ENCODE measurements at regions not wholly inside any gene's neighbourhood (a gene's known extent, or its start where the extent isn't known, plus 50 kb on each side); places are given as distances from the start of the nearest gene placed in this dataset.

DNA sequence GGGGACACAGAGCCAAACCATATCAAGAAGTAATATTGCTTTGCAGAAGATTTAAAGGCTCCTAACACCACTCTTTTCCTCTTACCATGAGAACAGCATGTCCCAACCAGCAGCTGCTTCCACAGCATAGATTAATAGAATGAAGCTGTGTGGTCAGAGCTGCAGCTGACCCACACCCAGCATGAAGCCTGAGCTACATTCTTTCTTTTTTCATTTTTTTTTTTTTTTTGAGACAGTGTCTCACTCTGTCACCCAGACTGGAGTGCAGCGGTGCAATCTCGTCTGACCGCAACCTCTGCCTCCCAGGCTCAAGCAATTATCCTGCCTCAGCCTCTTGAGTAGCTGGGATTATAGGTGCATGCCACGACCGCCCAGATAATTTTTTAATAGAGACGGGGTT is 289.8 kb downstream of the RAD51AP2 start:
- TF ChIP-seq, protein P1, sequence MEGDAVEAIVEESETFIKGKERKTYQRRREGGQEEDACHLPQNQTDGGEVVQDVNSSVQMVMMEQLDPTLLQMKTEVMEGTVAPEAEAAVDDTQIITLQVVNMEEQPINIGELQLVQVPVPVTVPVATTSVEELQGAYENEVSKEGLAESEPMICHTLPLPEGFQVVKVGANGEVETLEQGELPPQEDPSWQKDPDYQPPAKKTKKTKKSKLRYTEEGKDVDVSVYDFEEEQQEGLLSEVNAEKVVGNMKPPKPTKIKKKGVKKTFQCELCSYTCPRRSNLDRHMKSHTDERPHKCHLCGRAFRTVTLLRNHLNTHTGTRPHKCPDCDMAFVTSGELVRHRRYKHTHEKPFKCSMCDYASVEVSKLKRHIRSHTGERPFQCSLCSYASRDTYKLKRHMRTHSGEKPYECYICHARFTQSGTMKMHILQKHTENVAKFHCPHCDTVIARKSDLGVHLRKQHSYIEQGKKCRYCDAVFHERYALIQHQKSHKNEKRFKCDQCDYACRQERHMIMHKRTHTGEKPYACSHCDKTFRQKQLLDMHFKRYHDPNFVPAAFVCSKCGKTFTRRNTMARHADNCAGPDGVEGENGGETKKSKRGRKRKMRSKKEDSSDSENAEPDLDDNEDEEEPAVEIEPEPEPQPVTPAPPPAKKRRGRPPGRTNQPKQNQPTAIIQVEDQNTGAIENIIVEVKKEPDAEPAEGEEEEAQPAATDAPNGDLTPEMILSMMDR (IDR thresholded peaks at IDR 0.05; ENCODE audit: low read depth, low read length), result no peak
- TF ChIP-seq EZH2phosphoT487 (IDR thresholded peaks at IDR 0.05; ENCODE audit: low read depth), result no peak
